ENCODE measurements at regions not wholly inside any gene's neighbourhood (a gene's known extent, or its start where the extent isn't known, plus 50 kb on each side); places are given as distances from the start of the nearest gene placed in this dataset.
"Not testable (repeated sequence)": the region's sequence is repeated elsewhere in the genome, so short reads cannot be mapped to it uniquely, and the experiment has no call there.

DNA sequence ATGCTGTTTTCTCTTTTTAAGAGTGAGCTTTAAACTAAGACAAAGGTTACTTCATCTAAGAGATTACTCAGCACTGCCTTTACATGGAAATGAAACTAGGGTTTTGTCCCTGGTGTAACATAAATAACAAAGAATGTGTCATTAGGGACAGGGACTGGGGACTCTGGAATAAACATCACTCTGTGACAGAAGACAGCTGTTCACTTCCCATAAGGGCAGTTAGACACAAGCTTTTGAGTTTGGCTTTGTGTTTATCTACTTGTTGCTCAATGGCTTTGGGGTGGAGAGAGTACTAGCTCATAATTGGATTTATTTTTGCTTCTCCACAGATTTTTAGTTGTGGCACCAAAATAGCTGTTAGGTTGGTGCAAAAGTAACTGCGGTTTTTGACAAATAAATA is 154.5 kb downstream of the OR4C45 start:
- no peak for TF ChIP-seq CTCF (conservative IDR thresholded peaks at IDR 0.05; ENCODE audit: low read depth, low read length)
- no peak overlapping the region for H3K4me3 ChIP-seq (ENCODE audit: low read depth, low read length)
- no peak for DNase-seq (ENCODE audit: low read depth)

DNA sequence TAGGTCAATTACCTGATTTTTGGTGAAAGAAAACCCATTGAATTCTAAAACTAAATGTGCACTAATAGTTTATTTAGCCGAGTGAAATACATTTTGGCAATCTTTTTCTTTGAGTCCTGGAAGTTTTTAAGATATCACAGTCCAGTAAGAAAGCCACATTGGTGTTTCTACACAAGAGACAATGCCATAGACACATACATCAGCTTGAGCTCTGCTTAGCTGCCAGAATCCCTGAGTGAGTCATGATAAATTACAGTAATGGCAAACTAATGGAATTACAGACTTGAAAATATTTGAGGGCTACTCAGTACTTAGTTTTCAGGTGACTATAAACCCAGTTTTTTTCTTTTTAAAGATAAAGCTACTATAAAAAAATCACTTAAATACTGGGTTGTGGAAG is 155.4 kb downstream of the OR4C45 start:
- DNase-seq (ENCODE audit: low read depth) = no peak
- no peak overlapping the region for H3K4me3 ChIP-seq (ENCODE audit: low read depth, low read length)
- TF ChIP-seq CTCF (conservative IDR thresholded peaks at IDR 0.05; ENCODE audit: low read depth, low read length) = no peak

DNA sequence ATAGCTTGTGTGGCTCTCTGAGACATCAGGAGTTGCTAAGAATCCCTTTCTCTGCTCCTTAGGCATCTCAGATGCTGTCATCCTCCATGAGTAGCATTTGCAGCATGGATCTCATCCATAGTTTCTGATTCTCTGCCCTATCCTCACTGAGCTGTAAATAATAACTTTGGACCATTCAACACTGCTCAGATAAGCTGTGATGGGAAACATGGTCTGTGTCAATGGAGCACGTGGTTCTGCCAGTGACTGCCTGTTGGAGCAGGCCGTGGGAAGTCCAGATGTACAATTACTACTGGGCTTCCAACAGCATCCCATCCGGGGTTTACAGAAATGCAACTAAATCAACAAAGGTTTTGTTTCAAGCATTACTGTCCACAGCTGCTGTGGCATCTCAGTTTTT is 160.1 kb downstream of the OR4C45 start:
- TF ChIP-seq CTCF (conservative IDR thresholded peaks at IDR 0.05; ENCODE audit: low read depth, low read length) = no peak
- H3K4me3 ChIP-seq (ENCODE audit: low read depth, low read length) = no peak overlapping the region
- no peak for DNase-seq (ENCODE audit: low read depth)

DNA sequence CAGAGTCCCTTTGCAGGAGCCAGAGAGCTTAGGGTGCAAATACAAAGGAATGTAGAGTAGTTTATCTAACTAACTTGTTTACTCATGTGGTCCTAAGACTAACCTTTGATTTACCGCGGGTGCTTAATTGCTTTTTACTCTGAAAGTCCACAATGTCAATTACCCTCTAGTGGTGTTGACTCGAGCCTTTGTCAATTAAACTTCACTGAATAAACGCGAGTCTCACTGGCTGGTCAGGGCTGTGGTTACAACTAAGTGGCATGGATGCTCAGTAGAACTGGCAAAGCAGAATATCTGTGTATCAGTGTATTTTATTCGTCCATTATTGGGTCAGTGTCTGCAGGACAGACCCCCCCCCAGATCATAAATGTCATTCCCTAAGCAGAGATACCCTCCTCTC is 181.7 kb downstream of the OR4C45 start:
- no peak overlapping the region for H3K4me3 ChIP-seq (ENCODE audit: low read depth, low read length)
- no peak for TF ChIP-seq CTCF (conservative IDR thresholded peaks at IDR 0.05; ENCODE audit: low read depth, low read length)
- DNase-seq (ENCODE audit: low read depth) = no peak

DNA sequence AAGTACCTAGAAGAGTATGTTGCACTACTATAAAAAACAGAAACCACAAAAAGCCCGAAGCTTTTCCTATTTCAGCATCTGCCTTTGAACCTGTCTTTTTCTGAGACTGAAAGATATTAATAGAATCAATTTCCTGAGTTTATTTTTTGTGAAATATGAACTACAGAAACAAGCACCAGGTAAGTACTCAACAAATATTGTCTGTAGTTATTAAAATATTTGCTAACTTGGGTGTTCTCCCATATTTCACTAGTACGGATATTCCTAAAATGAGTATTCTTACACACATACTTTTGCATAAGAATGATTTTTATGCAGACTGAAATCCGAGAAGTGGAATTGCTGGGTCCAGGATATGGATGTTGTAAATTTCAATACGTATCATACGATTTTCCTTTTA is 188.0 kb downstream of the OR4C45 start:
- no peak for DNase-seq (ENCODE audit: low read depth)
- TF ChIP-seq CTCF (conservative IDR thresholded peaks at IDR 0.05; ENCODE audit: low read depth, low read length) = no peak
- H3K4me3 ChIP-seq (ENCODE audit: low read depth, low read length) = no peak overlapping the region

GRCh38 chr11:50238368-50238767 is 205.7 kb downstream of the OR4C45 start:
- DNase-seq (ENCODE audit: low read depth); H3K4me3 ChIP-seq (ENCODE audit: low read depth, low read length): not testable (repeated sequence)

DNA sequence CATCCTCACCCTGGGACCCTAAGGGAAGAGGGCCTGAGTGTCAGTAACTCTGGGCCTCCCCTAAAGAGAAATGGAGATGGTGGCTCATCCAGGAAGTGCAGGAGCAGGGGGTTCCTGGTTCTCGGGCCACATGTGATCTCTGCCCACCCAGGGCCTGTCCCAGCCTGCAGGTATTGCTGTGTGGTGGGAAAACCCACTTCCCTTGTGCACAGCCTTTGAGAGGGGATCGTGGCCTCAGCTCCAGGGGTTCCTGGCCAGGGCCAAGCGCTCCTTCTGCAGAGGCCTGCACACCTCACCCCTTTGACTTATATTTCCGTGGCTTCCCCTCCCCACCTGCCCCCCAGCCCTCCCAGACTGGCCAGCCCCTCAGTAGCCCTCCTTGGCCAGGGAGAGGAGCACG is 213.5 kb downstream of the OR4C45 start:
- H3K4me3 ChIP-seq (ENCODE audit: low read depth, low read length) = no peak overlapping the region
- DNase-seq (ENCODE audit: low read depth) = no peak
- TF ChIP-seq CTCF (conservative IDR thresholded peaks at IDR 0.05; ENCODE audit: low read depth, low read length) = no peak

DNA sequence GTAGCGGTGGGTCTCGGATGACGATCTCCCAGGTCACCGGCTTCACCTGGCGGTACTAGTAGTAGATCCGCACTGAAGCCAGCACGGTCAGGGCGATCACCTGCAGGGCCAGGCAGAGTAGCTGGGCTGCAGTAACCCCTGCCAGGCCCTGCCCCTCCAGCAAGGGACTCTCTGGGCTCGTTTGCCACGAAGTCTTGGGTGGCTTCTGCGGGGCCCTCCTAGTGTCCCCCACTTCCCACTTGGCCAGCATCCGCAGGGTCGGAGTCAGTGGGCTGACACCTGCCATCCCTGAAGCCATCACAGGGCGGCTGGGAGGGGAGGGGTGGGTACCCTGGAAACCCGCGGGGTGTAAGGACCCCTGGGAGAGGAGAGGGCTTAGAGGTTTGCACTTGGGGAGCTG is 214.0 kb downstream of the OR4C45 start:
- no peak for DNase-seq (ENCODE audit: low read depth)
- TF ChIP-seq CTCF (conservative IDR thresholded peaks at IDR 0.05; ENCODE audit: low read depth, low read length) = no peak

More for the DNA sequence above, 214.0 kb downstream of the OR4C45 start:
- H3K4me3 ChIP-seq (ENCODE audit: low read depth, low read length) = no peak overlapping the region
